HG03045 (cell line): ENCODE measurements at regions not wholly inside any gene's neighbourhood (a gene's known extent, or its start where the extent isn't known, plus 50 kb on each side); places are given as distances from the start of the nearest gene placed in this dataset.
A peak's percentile ranks its signal among the peaks of the same experiment; 100 is the strongest.
"Not testable (repeated sequence)": the region's sequence is repeated elsewhere in the genome, so short reads cannot be mapped to it uniquely, and the experiment has no call there.

Source experiments
- ATAC-seq: cut with Tn5 transposase; IDR thresholded peaks from one replicate; pipeline ENCODE4 v1.9.1; 2021; ENCODE audit warnings: mild to moderate bottlenecking, moderate library complexity; ENCODE audit not compliant: unreplicated experiment

DNA sequence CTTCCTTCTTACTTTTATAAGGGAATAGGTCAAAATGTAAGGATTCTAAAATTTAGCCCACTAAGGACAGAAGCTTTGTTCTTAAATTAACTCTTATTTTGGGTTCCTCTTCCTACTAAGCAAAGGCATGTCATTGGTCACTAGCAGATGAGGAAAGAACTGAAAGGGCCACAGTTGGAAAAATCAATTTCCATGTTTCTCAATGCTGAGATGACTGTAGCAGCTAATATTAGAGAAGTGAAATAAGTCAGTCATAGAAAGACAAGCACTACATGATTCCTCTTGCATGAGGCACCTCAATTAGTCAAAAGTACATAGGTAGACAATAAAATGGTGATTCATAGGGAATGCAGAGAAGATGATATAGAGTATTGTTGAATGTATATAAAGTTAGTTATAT is 353.7 kb downstream of the RSL24D1 start:
- no peak for ATAC-seq

GRCh38 chr15:54841701-54842305 is 354.9 kb downstream of the RSL24D1 start:
- ATAC-seq = no peak

DNA sequence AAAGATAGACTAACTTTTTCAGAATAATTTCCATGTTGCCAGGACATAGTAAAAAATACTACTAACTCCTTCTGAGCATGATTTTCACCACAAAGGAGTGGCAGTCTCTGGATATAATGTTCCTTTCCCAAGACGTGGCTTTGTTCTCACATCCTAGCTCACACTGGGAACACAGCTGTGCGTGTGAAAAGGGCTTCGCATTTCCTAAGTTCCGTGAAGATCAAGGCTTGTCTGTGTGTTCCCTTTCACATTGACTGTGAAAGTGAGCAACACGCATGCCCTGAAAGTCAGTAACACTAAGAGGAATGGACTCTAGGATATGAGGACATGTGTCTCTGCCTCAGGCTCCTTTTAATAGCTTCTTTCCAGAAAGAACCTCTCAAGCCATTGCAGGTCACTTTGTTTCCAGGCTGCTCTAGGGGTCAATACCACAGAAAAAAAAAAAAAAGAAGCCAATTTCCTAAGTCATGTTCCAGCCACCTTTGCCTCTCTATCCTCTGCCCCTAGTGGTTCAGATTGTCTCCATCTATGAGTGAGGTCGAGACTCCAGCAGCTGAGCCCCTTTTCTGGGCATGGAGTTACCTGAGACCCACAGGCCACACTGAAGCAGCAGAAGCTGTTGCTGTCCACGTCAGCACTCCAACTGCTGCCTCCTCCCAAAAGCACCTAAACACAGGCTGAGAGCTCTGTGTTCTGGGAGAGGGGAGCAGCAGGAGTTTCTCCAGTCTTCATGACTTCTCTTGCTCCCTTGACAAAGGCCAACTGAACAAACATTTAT is 355.9 kb downstream of the RSL24D1 start:
- ATAC-seq = no peak

GRCh38 chr15:54839379-54839778 is 357.4 kb downstream of the RSL24D1 start:
- ATAC-seq = no peak

DNA sequence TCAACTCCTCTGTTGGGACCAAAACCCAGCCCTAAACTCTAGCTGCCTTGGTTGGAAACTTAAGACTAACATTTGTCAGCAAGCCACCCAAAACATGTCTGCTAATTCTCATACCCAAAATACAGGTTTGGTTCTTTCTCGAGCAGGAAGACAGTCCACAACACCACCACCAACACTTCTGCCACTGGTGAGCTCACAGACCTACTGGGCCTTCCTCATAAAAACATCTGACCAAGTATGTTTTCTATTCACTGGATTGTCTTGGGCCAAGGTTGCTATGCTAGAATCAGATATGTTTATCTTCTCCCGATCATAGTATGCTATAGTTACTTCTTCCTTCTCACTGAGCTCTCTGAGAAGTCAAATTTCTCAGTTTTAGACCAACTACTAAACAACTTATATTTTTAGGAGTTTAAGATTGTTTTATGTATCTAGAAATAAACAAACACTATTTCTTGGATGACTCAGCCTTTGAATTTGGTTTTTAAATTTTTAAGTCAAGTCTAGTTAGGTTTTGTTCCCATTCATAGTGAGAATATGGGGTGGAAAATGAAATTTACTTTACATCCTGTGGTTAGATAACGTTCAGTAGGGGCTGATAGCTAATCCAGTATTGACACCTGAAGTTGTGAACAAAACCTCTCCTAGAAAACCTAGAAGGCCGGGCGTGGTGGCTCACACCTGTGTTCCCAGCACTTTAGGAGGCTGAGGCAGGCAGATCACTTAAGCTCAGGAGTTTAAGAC is 360.5 kb downstream of the RSL24D1 start:
- ATAC-seq = no peak

GRCh38 chr15:54829821-54830220 is 366.9 kb downstream of the RSL24D1 start:
- no peak for ATAC-seq

DNA sequence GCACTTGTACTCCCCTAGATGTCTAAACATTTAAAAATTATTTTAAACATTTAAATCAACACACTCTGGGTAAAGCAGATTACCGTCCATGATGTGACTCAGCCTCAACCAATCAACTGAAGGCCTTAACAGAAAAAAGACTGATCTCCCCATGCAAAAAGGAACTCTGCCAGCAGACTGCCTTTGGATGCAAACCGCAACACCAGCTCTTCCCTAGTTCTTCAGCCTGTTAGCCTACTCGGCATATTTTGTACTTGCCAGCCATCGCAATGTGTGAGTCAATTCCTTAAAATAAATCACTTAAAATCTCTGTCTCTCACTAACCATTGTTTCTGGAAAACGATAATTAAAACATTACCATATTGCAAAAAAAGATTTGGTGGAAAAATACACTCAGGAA is 375.9 kb downstream of the RSL24D1 start:
- no peak for ATAC-seq

GRCh38 chr15:54820098-54820497 is 376.6 kb downstream of the RSL24D1 start:
- ATAC-seq = no peak

- no peak for ATAC-seq
These were observed 380.3 kb downstream of the RSL24D1 start for GRCh38 chr15:54816401-54816800.

DNA sequence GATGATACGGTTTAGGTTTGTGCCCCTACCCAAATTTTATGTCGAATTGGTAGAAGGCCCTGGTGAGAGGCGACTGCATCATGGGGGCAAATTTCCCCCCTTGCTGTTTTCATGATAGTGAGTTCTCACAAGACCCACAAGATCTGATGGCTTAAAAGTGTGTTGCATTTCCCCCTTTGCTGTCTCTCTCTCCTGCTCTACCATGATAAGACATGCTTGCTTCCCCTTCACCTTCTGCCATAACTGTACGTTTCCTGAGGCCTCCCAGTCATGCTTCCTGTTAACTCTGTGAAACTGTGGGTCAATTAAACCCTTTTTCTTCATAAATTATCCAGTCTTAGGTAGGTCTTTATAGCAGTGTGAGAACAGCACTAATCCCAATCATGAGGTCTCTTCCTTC is 381.2 kb downstream of the RSL24D1 start:
- no peak for ATAC-seq

- no peak for ATAC-seq
These were observed 384.4 kb downstream of the RSL24D1 start for GRCh38 chr15:54812383-54812782.

DNA sequence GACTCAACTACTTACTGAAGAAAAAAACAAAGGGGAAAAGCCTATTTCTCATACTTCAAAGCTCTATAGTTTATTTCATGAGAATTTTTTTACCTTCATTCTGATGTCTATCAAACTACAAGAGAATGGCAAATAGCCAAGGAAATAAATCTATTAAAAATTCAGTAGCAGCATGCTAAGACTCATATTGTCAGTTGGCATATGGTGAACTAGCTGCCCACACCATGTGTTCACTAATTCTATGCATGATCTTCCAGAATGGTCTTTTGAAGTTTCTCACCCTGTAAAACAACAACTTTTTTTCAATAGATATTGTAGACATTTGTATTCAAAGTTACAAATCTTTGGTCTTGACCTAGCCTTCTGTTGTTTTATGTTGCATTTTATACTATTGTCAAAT is 386.2 kb downstream of the RSL24D1 start:
- ATAC-seq = no peak

DNA sequence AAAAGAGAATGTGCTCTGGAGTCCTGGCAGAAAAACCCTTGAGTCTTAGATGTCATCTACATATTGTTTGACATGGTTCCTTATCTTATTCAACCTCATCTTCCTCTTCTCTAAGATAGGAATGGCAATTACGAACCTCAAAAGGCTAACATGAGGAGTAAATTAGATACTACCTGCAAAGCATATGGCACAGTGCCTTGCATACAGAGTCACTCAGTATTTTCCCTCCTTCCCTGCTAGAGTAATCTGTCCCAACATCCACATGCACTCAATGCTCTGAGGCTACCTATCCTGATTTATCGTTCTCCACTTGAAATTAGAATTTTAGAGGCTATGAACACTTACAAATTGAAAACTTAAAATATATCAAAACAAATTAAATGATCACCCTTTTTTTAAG is 386.7 kb downstream of the RSL24D1 start:
- no peak for ATAC-seq

GRCh38 chr15:54808321-54808720 is 388.4 kb downstream of the RSL24D1 start:
- no peak for ATAC-seq

- no peak for ATAC-seq
These were observed 392.8 kb downstream of the RSL24D1 start for GRCh38 chr15:54803987-54804386.

DNA sequence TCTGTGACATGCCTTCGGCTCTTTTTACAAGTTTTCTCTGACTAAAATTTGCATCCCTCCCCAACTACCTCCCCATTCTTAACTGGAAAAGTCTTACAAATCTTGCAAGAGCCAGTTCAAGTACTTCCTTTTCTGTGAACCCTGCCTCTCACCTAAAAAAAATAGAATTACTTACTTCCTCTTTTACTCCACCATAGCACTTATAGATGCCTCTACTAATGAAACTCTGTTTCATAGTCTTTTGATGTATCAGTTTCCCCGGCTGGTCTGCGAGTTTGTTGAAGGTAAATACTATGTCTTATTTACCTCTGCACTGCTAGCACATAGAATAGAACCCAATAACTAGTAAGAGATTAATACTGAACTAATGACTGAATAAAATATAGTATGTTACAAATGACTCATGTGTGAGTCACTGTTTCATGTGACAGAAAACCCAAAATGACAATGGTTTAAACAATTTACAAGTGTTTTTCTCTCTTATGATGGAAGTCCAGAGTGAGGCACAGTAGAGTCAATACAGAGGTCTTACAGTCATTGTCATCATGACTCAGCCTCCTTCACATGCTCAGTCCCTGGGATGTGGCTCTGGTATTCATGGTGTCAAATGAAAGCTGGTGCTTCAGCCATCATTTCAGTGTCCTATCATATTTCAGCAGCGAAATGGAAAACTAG is 393.5 kb downstream of the RSL24D1 start:
- ATAC-seq = peak; percentile 55

DNA sequence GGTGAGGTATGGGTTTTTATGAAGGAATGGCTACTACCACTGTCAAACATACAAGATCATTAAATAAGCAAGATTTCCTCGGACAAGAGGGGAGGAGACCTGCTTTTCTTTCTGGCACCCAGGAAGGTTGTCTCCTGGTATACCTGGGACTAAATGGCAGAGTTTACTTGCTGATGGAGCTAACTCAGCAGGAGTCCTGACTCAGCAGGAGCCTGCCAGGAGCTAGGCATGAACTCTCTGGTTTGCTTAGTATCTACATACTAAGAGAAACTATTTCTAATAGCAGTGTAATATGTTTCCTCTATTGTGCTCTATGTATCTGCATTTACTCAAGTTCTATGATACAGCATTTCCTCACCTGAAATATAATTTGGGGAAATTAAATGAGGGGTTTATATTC is 404.2 kb downstream of the RSL24D1 start:
- ATAC-seq = no peak

- no peak for ATAC-seq
These were observed 406.0 kb downstream of the RSL24D1 start for GRCh38 chr15:54790693-54791092.

DNA sequence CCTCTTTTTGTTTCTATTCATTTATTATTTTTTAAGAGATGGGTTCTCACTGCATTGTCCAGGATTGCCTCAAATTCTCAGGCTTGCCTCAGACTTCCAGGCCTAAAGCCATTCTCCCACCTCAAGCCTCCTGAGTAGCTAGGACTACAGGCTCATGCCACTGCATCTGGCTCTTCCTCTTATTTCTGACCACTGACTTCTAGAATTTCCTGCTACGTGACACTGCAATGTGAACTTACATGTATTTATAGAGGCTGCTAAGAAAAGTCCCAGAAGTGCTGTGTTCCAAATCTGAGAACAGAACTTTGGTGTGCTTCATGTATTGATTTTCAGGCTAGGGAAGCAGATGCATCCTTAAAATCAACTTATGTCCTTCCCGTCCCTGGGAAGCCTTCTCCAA is 407.4 kb downstream of the RSL24D1 start:
- ATAC-seq = no peak

- not testable (repeated sequence) for ATAC-seq
These were observed 415.5 kb downstream of the RSL24D1 start for GRCh38 chr15:54781220-54781619.

- no peak for ATAC-seq
These were observed 417.5 kb downstream of the RSL24D1 start for GRCh38 chr15:54779271-54779670.
